Stomach (tissue), 4 donors: ENCODE measurements at regions not wholly inside any gene's neighbourhood (a gene's known extent, or its start where the extent isn't known, plus 50 kb on each side); places are given as distances from the start of the nearest gene placed in this dataset.

ENCODE experiments used
- CTCF ChIP-seq, 7 experiments: fragments of 450-650 bp in 4 of 7; fragments of 200-600 bp in 3 of 7; sonication (generic) in 3 of 7; IDR thresholded peaks; one replicate each; pipeline ENCODE4 v1.5.1; 2016 to 2019; ENCODE audit warnings: antibody characterized with exemption in 7 of 7, control low read depth in 2 of 7, mild to moderate bottlenecking in 1 of 7
- POLR2A ChIP-seq, 4 donors: fragments of 450-650 bp; IDR thresholded peaks; one replicate each; pipeline ENCODE4 v1.6.1; 2016; ENCODE audit warnings: antibody characterized with exemption in 4 of 4, control low read depth in 2 of 4, mild to moderate bottlenecking in 1 of 4, moderate library complexity in 1 of 4
- POLR2AphosphoS5 ChIP-seq, 3 donors: sonication (generic); formaldehyde crosslinking; IDR thresholded peaks; one replicate each; pipeline ENCODE4 v1.6.1; 2016; ENCODE audit warnings: antibody characterized with exemption in 3 of 3

GRCh38 chr17:14902297-14902696 is 362.8 kb downstream of the PMP22 start:
- TF ChIP-seq POLR2AphosphoS5 (IDR thresholded peaks at IDR 0.05): no peak
- no peak for TF ChIP-seq CTCF (IDR thresholded peaks at IDR 0.05)
- no peak for TF ChIP-seq POLR2A (IDR thresholded peaks at IDR 0.05)
